Endothelial cell of umbilical vein (primary cell): ENCODE measurements at regions not wholly inside any gene's neighbourhood (a gene's known extent, or its start where the extent isn't known, plus 50 kb on each side); places are given as distances from the start of the nearest gene placed in this dataset.

Experiments
- BruUV-seq: library from RNA; stranded (reverse); fragments of 400-500 nt; replicated peaks from 2 replicates; lab custom pipeline; 2021; lab: Mats Ljungman, UMichigan
- CTCF ChIA-PET: fragments of 300-600, 350-600 bp; sonication (Branson Sonifier 250); formaldehyde crosslinking; loops from one replicate; lab custom pipeline; 2021; ENCODE audit warnings: antibody characterized with exemption, inconsistent platforms; lab: Charles Lee
- POLR2A ChIA-PET: fragments of 300-600, 350-600 bp; sonication (Branson Sonifier 250); formaldehyde crosslinking; loops from one replicate; lab custom pipeline; 2021; ENCODE audit warnings: antibody characterized with exemption, inconsistent platforms; lab: Charles Lee
- DNase-seq: peaks from one replicate; pipeline ENCODE4 v3.0.0-alpha.2; 2011; ENCODE audit warnings: low read depth, low spot score
- FAIRE-seq: peaks from 2 replicates; lab custom pipeline; 2011; peaks lifted over from hg19 to GRCh38; lab: Jason Lieb, UNC
- H2AFZ ChIP-seq: 2 replicates; pipeline ENCODE4 v1.6.0; 2012; ENCODE audit warnings: low read depth, low read length, control low read depth, inconsistent platforms
- H3K27ac ChIP-seq: 2 replicates; pipeline ENCODE4 v1.5.1; 2011; ENCODE audit warnings: low read depth, mild to moderate bottlenecking, control low read depth, low read length, moderate library complexity; ENCODE audit not compliant: insufficient read depth
- H3K27me3 ChIP-seq, 2 experiments: 2 replicates each; pipeline versions ENCODE4 v1.6.0 to v1.6.1; 2011; ENCODE audit warnings: low read length in 2 of 2, mixed read lengths in 1 of 2; ENCODE audit not compliant: control insufficient read depth in 2 of 2, insufficient read depth in 2 of 2
- H3K36me3 ChIP-seq, 2 experiments: 2 replicates in 1 of 2; 3 replicates in 1 of 2; pipeline ENCODE4 v1.5.1; 2011; ENCODE audit warnings: low read length in 2 of 2, mild to moderate bottlenecking in 1 of 2, moderate library complexity in 1 of 2; ENCODE audit not compliant: control insufficient read depth in 2 of 2, insufficient read depth in 2 of 2; ENCODE audit errors: extremely low read depth in 1 of 2
- H3K4me1 ChIP-seq: 3 replicates; pipeline ENCODE4 v1.5.1; 2011; ENCODE audit warnings: mild to moderate bottlenecking, low read length; ENCODE audit not compliant: control insufficient read depth, insufficient read depth; ENCODE audit errors: extremely low read depth
- H3K4me2 ChIP-seq: 2 replicates; pipeline ENCODE4 v1.6.1; 2011; ENCODE audit warnings: low read length, control low read depth, mixed read lengths; ENCODE audit not compliant: insufficient read depth
- H3K4me3 ChIP-seq, 3 experiments: fragments of 200-600 bp in 1 of 3; sonication (generic), shearing (Covaris generic) in 1 of 3; replicated peaks in 1 of 3; 2 replicates each; pipeline ENCODE4 v1.5.1; 2011 to 2016; ENCODE audit warnings: control low read depth in 3 of 3, low read length in 3 of 3, mild to moderate bottlenecking in 2 of 3, inconsistent platforms in 1 of 3, low read depth in 1 of 3, moderate library complexity in 1 of 3; ENCODE audit not compliant: insufficient read depth in 1 of 3
- H3K79me2 ChIP-seq: 2 replicates; pipeline ENCODE4 v1.6.0; 2012; ENCODE audit warnings: low read length, inconsistent platforms; ENCODE audit not compliant: control insufficient read depth, insufficient read depth
- H3K9ac ChIP-seq: replicated peaks from 2 replicates; pipeline ENCODE3; 2011; ENCODE audit warnings: low read length, control low read depth; ENCODE audit not compliant: insufficient read depth; ENCODE audit errors: extremely low read depth
- H3K9me1 ChIP-seq: replicated peaks from 3 replicates; pipeline ENCODE4 v1.6.0; 2011; ENCODE audit warnings: mild to moderate bottlenecking, low read length; ENCODE audit not compliant: control insufficient read depth, insufficient read depth; ENCODE audit errors: extremely low read depth
- H3K9me3 ChIP-seq: replicated peaks from 2 replicates; pipeline ENCODE4 v1.5.1; 2012; ENCODE audit warnings: low read length, inconsistent platforms; ENCODE audit not compliant: control insufficient read depth, insufficient read depth
- H4K20me1 ChIP-seq: replicated peaks from 2 replicates; pipeline ENCODE3; 2011; ENCODE audit warnings: mild to moderate bottlenecking, low read length; ENCODE audit not compliant: control insufficient read depth, insufficient read depth; ENCODE audit errors: extremely low read depth
- CTCF ChIP-seq, 2 donors: IDR thresholded peaks; 1 replicate in 1 of 2; 2 replicates in 1 of 2; pipeline ENCODE4 v1.5.1; 2011; ENCODE audit warnings: low read length in 2 of 2, mild to moderate bottlenecking in 2 of 2, moderate library complexity in 2 of 2, control low read depth in 1 of 2, inconsistent platforms in 1 of 2, low read depth in 1 of 2; ENCODE audit not compliant: insufficient read depth in 1 of 2; ENCODE audit errors: extremely low read depth in 1 of 2
- EZH2 ChIP-seq: IDR thresholded peaks from 2 replicates; pipeline ENCODE4 v1.6.1; 2012; ENCODE audit warnings: borderline replicate concordance, low read depth, mild to moderate bottlenecking, moderate library complexity, low read length, inconsistent platforms; ENCODE audit not compliant: severe bottlenecking
- FOS ChIP-seq: IDR thresholded peaks from 2 replicates; pipeline ENCODE4 v1.6.1; 2011; ENCODE audit warnings: mild to moderate bottlenecking, low read length, moderate library complexity, borderline replicate concordance; ENCODE audit not compliant: insufficient read depth
- GATA2 ChIP-seq: IDR thresholded peaks from 2 replicates; pipeline ENCODE4 v1.7.0; 2011; ENCODE audit warnings: low read depth, mild to moderate bottlenecking, moderate library complexity, mixed read lengths, low read length; ENCODE audit not compliant: insufficient read length, insufficient read depth
- JUN ChIP-seq: IDR thresholded peaks from 2 replicates; pipeline ENCODE4 v1.6.1; 2011; ENCODE audit warnings: borderline replicate concordance, low read depth; ENCODE audit not compliant: insufficient read length, insufficient read depth
- MAX ChIP-seq: IDR thresholded peaks from 2 replicates; pipeline ENCODE4 v1.6.1; 2011; ENCODE audit not compliant: insufficient read depth, insufficient read length
- MYC ChIP-seq: IDR thresholded peaks from one replicate; pipeline ENCODE4 v1.6.1; 2011; ENCODE audit warnings: mild to moderate bottlenecking, low read depth, low read length
- POLR2A ChIP-seq: IDR thresholded peaks from 2 replicates; pipeline ENCODE4 v1.6.1; 2012; ENCODE audit warnings: low read depth, mild to moderate bottlenecking, control low read depth, low read length
- POLR2AphosphoS5 ChIP-seq: IDR thresholded peaks from 2 replicates; pipeline ENCODE4 v1.6.1; 2012; ENCODE audit warnings: low read depth, mild to moderate bottlenecking, control low read depth, low read length, moderate library complexity; ENCODE audit not compliant: insufficient read depth
- dilution Hi-C: fragments of 300-500 bp; cut with MboI; formaldehyde crosslinking; loops from one replicate; pipeline ENCODE4 v1.15.0; 2019; ENCODE audit warnings: low sequenced_read_pairs; ENCODE audit not compliant: extremely low pct_ligation_motif_present
- intact Hi-C: fragments of 100-400 bp; cut with micrococcal nuclease; formaldehyde crosslinking; loops from one replicate; pipeline ENCODE4 v1.10.0; 2022

- POLR2A ChIA-PET = no interaction called here
- Histone ChIP-seq H3K36me3 (no peaks in the 10 kb centered on the region), H3K9ac (peak overlapping the region; percentile 99), H3K4me1 (peaks cover 11% of the 10 kb centered on the region), H3K9me1 (no peaks in the 10 kb centered on the region), H2AFZ (peak overlapping the region; percentile 100), H3K9me3 (no peaks in the 10 kb centered on the region), H3K27ac (peak overlapping the region; percentile 98), H3K79me2 (no peaks in the 10 kb centered on the region), H3K4me3 (peak overlapping the region; percentile 82 to 91 (median 86)), H4K20me1 (no peaks in the 10 kb centered on the region), H3K27me3 (peaks cover 5 to 18% of the 10 kb centered on the region in 2 experiments), H3K4me2 (peak overlapping the region; percentile 95)
- CTCF ChIA-PET = interaction anchor here (0.7 to 1.6 kb wide), 8 partner anchors 10 to 333 kb away, joined by 3 to 5 read pairs (median 4); no protein-coding TSS in a partner anchor
- BruUV-seq = TSS peak; percentile 99
- FAIRE-seq = peak; percentile 81
- TF ChIP-seq GATA2 = no peak
- TF ChIP-seq POLR2A = peak; percentile 68
- dilution Hi-C loops (no loop called here), intact Hi-C loops (loop anchor here (1.0 to 10.0 kb wide), 10 partner anchors 12 to 1362 kb away; partner anchors contain the start of gene ARID1B)
- DNase-seq = peak; percentile 85
These were observed 90.0 kb upstream of the ARID1B start for GRCh38 chr6:156686995-156687788.

GRCh38 chr6:156686301-156686994 lies 90.7 kb upstream of the ARID1B start:
- Histone ChIP-seq H3K9me3 (no peaks in the 10 kb centered on the region), H3K4me2 (peak overlapping the region; percentile 90), H2AFZ (peak overlapping the region; percentile 86), H4K20me1 (no peaks in the 10 kb centered on the region), H3K27ac (peak overlapping the region; percentile 98), H3K4me3 (peak overlapping the region; percentile 59 to 86 (median 82)), H3K4me1 (peaks cover 11% of the 10 kb centered on the region), H3K9me1 (no peaks in the 10 kb centered on the region), H3K9ac (peak overlapping the region; percentile 99), H3K79me2 (no peaks in the 10 kb centered on the region), H3K36me3 (no peaks in the 10 kb centered on the region), H3K27me3 (peaks cover 5 to 18% of the 10 kb centered on the region in 2 experiments)
- no TSS peak for BruUV-seq
- ChIA-PET CTCF (interaction anchor here (0.7 to 1.6 kb wide), 10 partner anchors 9 to 333 kb away, joined by 3 to 4 read pairs (median 3); partner anchors contain the start of gene ARID1B), POLR2A (no interaction called here)
- DNase-seq = peak; percentile 81
- peak; percentile 77 for FAIRE-seq
- intact Hi-C loops = loop anchor here (1.0 to 10.0 kb wide), 8 partner anchors 38 to 1362 kb away; no protein-coding TSS in a partner anchor
- TF ChIP-seq JUN = no peak
- no peak for TF ChIP-seq GATA2
- TF ChIP-seq MAX = no peak
- no peak for TF ChIP-seq FOS
- TF ChIP-seq CTCF (IDR thresholded peaks at IDR 0.05; ENCODE audit: extremely low read depth in 1 of 2, insufficient read depth in 1 of 2, low read depth in 1 of 2, low read length in 2 of 2) = no peak
- TF ChIP-seq POLR2AphosphoS5 = no peak
- no peak for TF ChIP-seq EZH2
- no peak for TF ChIP-seq POLR2A
- no peak for TF ChIP-seq MYC
- dilution Hi-C loops = no loop called here
